HCT116 (cell line): ENCODE measurements at regions not wholly inside any gene's neighbourhood (a gene's known extent, or its start where the extent isn't known, plus 50 kb on each side); places are given as distances from the start of the nearest gene placed in this dataset.

Experiments used
- ATAC-seq: fragments of 200-7000 bp; cut with Tn5 transposase; 2 replicates; pipeline ENCODE4 v1.9.1; 2020; ENCODE audit warnings: mild to moderate bottlenecking, moderate library complexity
- BruUV-seq: library from RNA; stranded (reverse); fragments of 400-500 nt; replicated peaks from 2 replicates; lab custom pipeline; 2021; lab: Mats Ljungman, UMichigan
- CTCF ChIA-PET: fragments of 300-600 bp; sonication (Branson Sonifier 250); formaldehyde crosslinking; loops from one replicate; lab custom pipeline; 2021; ENCODE audit warnings: antibody characterized with exemption; lab: Charles Lee
- POLR2A ChIA-PET: fragments of 300-600, 350-600 bp; sonication (Branson Sonifier 250); formaldehyde crosslinking; loops from one replicate; lab custom pipeline; 2021; ENCODE audit warnings: antibody characterized with exemption; lab: Charles Lee
- RAD21 ChIA-PET, 2 experiments: fragments of 300-600 bp; sonication (Branson Sonifier 250); formaldehyde crosslinking; loops; one replicate each; lab custom pipeline; 2023; ENCODE audit warnings: low total read pairs in 2 of 2; ENCODE audit not compliant: uncharacterized antibody in 2 of 2, unreplicated experiment in 2 of 2, low non-redundant PET in 1 of 2; lab: Charles Lee
- DNase-seq: peaks from one replicate; pipeline ENCODE4 v3.0.0-alpha.2; 2010; ENCODE audit warnings: low read depth, low spot score
- H2AFZ ChIP-seq: fragments of 200-600 bp; shearing (Covaris generic), sonication (generic); 2 replicates; pipeline ENCODE4 v1.6.1; 2017; ENCODE audit warnings: low read depth, mixed run types, mixed read lengths, antibody characterized with exemption, low read length; ENCODE audit not compliant: poor library complexity, severe bottlenecking
- H3K27ac ChIP-seq: 2 replicates; pipeline ENCODE4 v1.5.1; 2012; ENCODE audit warnings: low read depth, low read length
- H3K27me3 ChIP-seq: fragments of 200-600 bp; sonication (generic); 2 replicates; pipeline ENCODE4 v1.6.1; 2016; ENCODE audit warnings: mixed run types, low read length, mixed read lengths; ENCODE audit not compliant: insufficient read depth
- H3K36me3 ChIP-seq, 2 experiments: fragments of 200-500 bp in 1 of 2; fragments of 200-600 bp in 1 of 2; sonication (Bioruptor generic) in 1 of 2; sonication (generic) in 1 of 2; 2 replicates each; pipeline versions ENCODE4 v1.5.1 to v1.6.1; 2014 to 2016; ENCODE audit warnings: low read length in 2 of 2, inconsistent platforms in 1 of 2, mixed read lengths in 1 of 2, mixed run types in 1 of 2; ENCODE audit not compliant: insufficient read depth in 2 of 2, control insufficient read depth in 1 of 2
- H3K4me1 ChIP-seq, 2 experiments: fragments of 200-600 bp in 1 of 2; sonication (generic) in 1 of 2; 2 replicates each; pipeline versions ENCODE4 v1.5.1 to v1.6.1; 2012 to 2017; ENCODE audit warnings: low read length in 2 of 2, inconsistent platforms in 1 of 2, mild to moderate bottlenecking in 1 of 2, mixed read lengths in 1 of 2, mixed run types in 1 of 2, moderate library complexity in 1 of 2; ENCODE audit not compliant: insufficient read depth in 2 of 2, control insufficient read depth in 1 of 2
- H3K4me2 ChIP-seq: fragments of 200-600 bp; sonication (generic); 2 replicates; pipeline ENCODE4 v1.6.1; 2017; ENCODE audit warnings: mixed run types, low read length, mixed read lengths
- H3K4me3 ChIP-seq, 2 experiments: fragments of 200-600 bp in 1 of 2; sonication (generic) in 1 of 2; replicated peaks in 1 of 2; 2 replicates each; pipeline ENCODE4 v1.5.1; 2011 to 2016; ENCODE audit warnings: low read length in 2 of 2, control low read depth in 1 of 2, low read depth in 1 of 2, mild to moderate bottlenecking in 1 of 2, mixed read lengths in 1 of 2, mixed run types in 1 of 2
- H3K79me2 ChIP-seq: fragments of 200-600 bp; sonication (generic); 2 replicates; pipeline ENCODE4 v1.6.1; 2017; ENCODE audit warnings: mild to moderate bottlenecking, mixed run types, low read length, moderate library complexity, mixed read lengths; ENCODE audit not compliant: insufficient read depth
- H3K9ac ChIP-seq: fragments of 200-600 bp; sonication (generic); 2 replicates; pipeline ENCODE4 v1.6.1; 2016; ENCODE audit warnings: low read length, mixed read lengths
- H3K9me2 ChIP-seq: fragments of 200-600 bp; sonication (generic), shearing (Covaris generic); 2 replicates; pipeline ENCODE4 v1.6.1; 2017; ENCODE audit warnings: mixed run types, mild to moderate bottlenecking, moderate library complexity; ENCODE audit not compliant: insufficient read depth
- H3K9me3 ChIP-seq, 2 experiments: fragments of 200-500 bp in 1 of 2; fragments of 200-600 bp in 1 of 2; sonication (Bioruptor generic) in 1 of 2; sonication (generic) in 1 of 2; 2 replicates each; pipeline ENCODE4 v1.6.1; 2014 to 2017; ENCODE audit warnings: low read length in 2 of 2, mixed read lengths in 2 of 2, inconsistent platforms in 1 of 2, low read depth in 1 of 2, mild to moderate bottlenecking in 1 of 2, mixed run types in 1 of 2, moderate library complexity in 1 of 2; ENCODE audit not compliant: control insufficient read depth in 1 of 2, insufficient read depth in 1 of 2
- H4K20me1 ChIP-seq: fragments of 200-600 bp; sonication (generic), shearing (Covaris generic); 2 replicates; pipeline ENCODE4 v1.6.1; 2017; ENCODE audit warnings: mixed run types, mild to moderate bottlenecking, moderate library complexity; ENCODE audit not compliant: insufficient read depth
- CBX3 ChIP-seq: IDR thresholded peaks from 2 replicates; pipeline ENCODE4 v1.6.1; 2012; ENCODE audit warnings: low read depth
- EZH2 ChIP-seq: fragments of 200-600 bp; sonication (generic); IDR thresholded peaks from 2 replicates; pipeline ENCODE4 v1.6.1; 2017; ENCODE audit warnings: antibody characterized with exemption, mixed run types
- EZH2phosphoT487 ChIP-seq: fragments of 200-600 bp; IDR thresholded peaks from 2 replicates; pipeline ENCODE4 v1.6.1; 2018; ENCODE audit warnings: antibody characterized with exemption, borderline replicate concordance
- REST ChIP-seq: IDR thresholded peaks from 2 replicates; pipeline ENCODE4 v1.6.1; 2012; ENCODE audit warnings: low read depth
- intact Hi-C: fragments of 100-400 bp; cut with micrococcal nuclease; formaldehyde crosslinking; loops from 2 replicates; pipeline ENCODE4 v1.10.0; 2022

GRCh38 chr11:33505093-33505492, 195.5 kb downstream of the C11orf91 start:
- Histone ChIP-seq H3K4me2 (no peak overlapping the region), H3K9me2 (no peaks in the 10 kb centered on the region), H3K4me3 (no peak overlapping the region), H3K79me2 (no peaks in the 10 kb centered on the region), H3K36me3 (no peaks in the 10 kb centered on the region), H4K20me1 (no peaks in the 10 kb centered on the region), H3K9ac (no peak overlapping the region), H3K4me1 (no peaks in the 10 kb centered on the region), H3K27ac (no peak overlapping the region), H2AFZ (no peak overlapping the region), H3K9me3 (no peaks in the 10 kb centered on the region), H3K27me3 (peaks cover 55% of the 10 kb centered on the region)
- no peak for TF ChIP-seq EZH2
- intact Hi-C loops = no loop called here
- ATAC-seq = no peak
- DNase-seq = no peak
- BruUV-seq = no TSS peak
- ChIA-PET POLR2A (no interaction called here), RAD21 (no interaction called here), CTCF (no interaction called here)

- ChIA-PET CTCF (no interaction called here), POLR2A (no interaction called here), RAD21 (no interaction called here)
- Histone ChIP-seq H2AFZ (no peak overlapping the region), H3K9ac (no peak overlapping the region), H3K9me3 (no peaks in the 10 kb centered on the region), H3K9me2 (no peaks in the 10 kb centered on the region), H3K36me3 (no peaks in the 10 kb centered on the region), H3K27me3 (peaks cover 82% of the 10 kb centered on the region), H3K4me3 (no peak overlapping the region), H3K4me2 (no peak overlapping the region), H3K79me2 (no peaks in the 10 kb centered on the region), H3K4me1 (no peaks in the 10 kb centered on the region), H3K27ac (no peak overlapping the region), H4K20me1 (no peaks in the 10 kb centered on the region)
- DNase-seq = no peak
- intact Hi-C loops = no loop called here
- no TSS peak for BruUV-seq
- ATAC-seq = no peak
- TF ChIP-seq CBX3 = no peak
- no peak for TF ChIP-seq EZH2phosphoT487
- peak; percentile 94 for TF ChIP-seq REST
Observed at GRCh38 chr11:33500861-33501479, 199.7 kb downstream of the C11orf91 start.
